ENCODE measurements at regions not wholly inside any gene's neighbourhood (a gene's known extent, or its start where the extent isn't known, plus 50 kb on each side); places are given as distances from the start of the nearest gene placed in this dataset.

GRCh38 chr5:2439608-2440007, 311.9 kb downstream of the IRX2 start:
- H3K27me3 ChIP-seq (ENCODE audit: control insufficient read depth, insufficient read depth), result no peaks in the 10 kb centered on the region
- ATAC-seq (no peak), DNase-seq (no peak)
- intact Hi-C loops (cut with DNase I), result no loop called here
- no peak overlapping the region for H3K27ac ChIP-seq (ENCODE audit: low read length)
- no peaks in the 10 kb centered on the region for H3K9me3 ChIP-seq (ENCODE audit: control insufficient read depth, low read length)
- no peak overlapping the region for H3K4me3 ChIP-seq (ENCODE audit: low read length)
- H3K4me1 ChIP-seq (ENCODE audit: control insufficient read depth, insufficient read depth, low read length), result no peaks in the 10 kb centered on the region
- WGBS, result 91% methylated on average over 3 of the region's 3 CpGs

GRCh38 chr5:2433086-2433485, 318.4 kb downstream of the IRX2 start:
- Histone ChIP-seq H3K9me3 (ENCODE audit: control insufficient read depth, low read length) (peaks cover 2% of the 10 kb centered on the region), H3K4me1 (ENCODE audit: control insufficient read depth, insufficient read depth, low read length) (no peaks in the 10 kb centered on the region), H3K27ac (ENCODE audit: low read length) (no peak overlapping the region), H3K27me3 (ENCODE audit: control insufficient read depth, insufficient read depth) (no peaks in the 10 kb centered on the region), H3K4me3 (ENCODE audit: low read length) (no peak overlapping the region)
- DNase-seq (no peak), ATAC-seq (no peak)
- WGBS, result 63% methylated on average over 6 of the region's 6 CpGs
- intact Hi-C loops (cut with DNase I), result no loop called here

GRCh38 chr5:2432076-2432920, 319.2 kb downstream of the IRX2 start:
- DNase-seq, result no peak
- ATAC-seq, result no peak
- intact Hi-C loops (cut with DNase I), result no loop called here
- H3K4me3 ChIP-seq (ENCODE audit: low read length), result no peak overlapping the region
- no peaks in the 10 kb centered on the region for H3K27me3 ChIP-seq (ENCODE audit: control insufficient read depth, insufficient read depth)
- no peak overlapping the region for H3K27ac ChIP-seq (ENCODE audit: low read length)
- H3K4me1 ChIP-seq (ENCODE audit: control insufficient read depth, insufficient read depth, low read length), result no peaks in the 10 kb centered on the region
- peaks cover 2% of the 10 kb centered on the region for H3K9me3 ChIP-seq (ENCODE audit: control insufficient read depth, low read length)
- WGBS, result 67% methylated on average over 14 of the region's 14 CpGs

GRCh38 chr5:2430606-2431005, 320.9 kb downstream of the IRX2 start:
- no peak for ATAC-seq
- 71% methylated on average over 5 of the region's 5 CpGs for WGBS
- Histone ChIP-seq H3K27me3 (ENCODE audit: control insufficient read depth, insufficient read depth) (no peaks in the 10 kb centered on the region), H3K27ac (ENCODE audit: low read length) (no peak overlapping the region), H3K4me3 (ENCODE audit: low read length) (no peak overlapping the region), H3K9me3 (ENCODE audit: control insufficient read depth, low read length) (peaks cover 5% of the 10 kb centered on the region), H3K4me1 (ENCODE audit: control insufficient read depth, insufficient read depth, low read length) (no peaks in the 10 kb centered on the region)
- DNase-seq, result no peak
- intact Hi-C loops (cut with DNase I), result no loop called here

- ATAC-seq, result no peak
- intact Hi-C loops (cut with DNase I), result no loop called here
- H3K4me1 ChIP-seq (ENCODE audit: control insufficient read depth, insufficient read depth, low read length), result no peaks in the 10 kb centered on the region
- DNase-seq, result no peak
- H3K27ac ChIP-seq (ENCODE audit: low read length), result no peak overlapping the region
- 68% methylated on average over 4 of the region's 4 CpGs for WGBS
- peaks cover 5% of the 10 kb centered on the region for H3K9me3 ChIP-seq (ENCODE audit: control insufficient read depth, low read length)
- no peaks in the 10 kb centered on the region for H3K27me3 ChIP-seq (ENCODE audit: control insufficient read depth, insufficient read depth)
- H3K4me3 ChIP-seq (ENCODE audit: low read length), result no peak overlapping the region
Measured at GRCh38 chr5:2427983-2428382, 323.5 kb downstream of the IRX2 start.

GRCh38 chr5:2423634-2424033, 327.8 kb downstream of the IRX2 start:
- H3K9me3 ChIP-seq (ENCODE audit: control insufficient read depth, low read length), result peaks cover 8% of the 10 kb centered on the region
- H3K4me1 ChIP-seq (ENCODE audit: control insufficient read depth, insufficient read depth, low read length), result no peaks in the 10 kb centered on the region
- DNase-seq (no peak), ATAC-seq (no peak)
- intact Hi-C loops (cut with DNase I), result no loop called here
- H3K27me3 ChIP-seq (ENCODE audit: control insufficient read depth, insufficient read depth), result no peaks in the 10 kb centered on the region
- 69% methylated on average over 2 of the region's 2 CpGs for WGBS
- no peak overlapping the region for H3K27ac ChIP-seq (ENCODE audit: low read length)
- no peak overlapping the region for H3K4me3 ChIP-seq (ENCODE audit: low read length)

GRCh38 chr5:2417301-2417700, 334.2 kb downstream of the IRX2 start:
- Histone ChIP-seq H3K9me3 (ENCODE audit: control insufficient read depth, low read length) (peaks cover 5% of the 10 kb centered on the region), H3K4me1 (ENCODE audit: control insufficient read depth, insufficient read depth, low read length) (no peaks in the 10 kb centered on the region), H3K27me3 (ENCODE audit: control insufficient read depth, insufficient read depth) (no peaks in the 10 kb centered on the region), H3K4me3 (ENCODE audit: low read length) (no peak overlapping the region), H3K27ac (ENCODE audit: low read length) (no peak overlapping the region)
- intact Hi-C loops (cut with DNase I), result no loop called here
- DNase-seq (no peak), ATAC-seq (no peak)
- WGBS, result 82% methylated on average over 9 of the region's 9 CpGs

GRCh38 chr5:2415678-2416077, 335.8 kb downstream of the IRX2 start:
- 46% methylated on average over 23 of the region's 23 CpGs for WGBS
- DNase-seq, result peak in 1 of 3 donors; percentile 36
- intact Hi-C loops (cut with DNase I), result no loop called here
- no peaks in the 10 kb centered on the region for H3K4me1 ChIP-seq (ENCODE audit: control insufficient read depth, insufficient read depth, low read length)
- no peaks in the 10 kb centered on the region for H3K27me3 ChIP-seq (ENCODE audit: control insufficient read depth, insufficient read depth)
- H3K27ac ChIP-seq (ENCODE audit: low read length), result no peak overlapping the region
- H3K9me3 ChIP-seq (ENCODE audit: control insufficient read depth, low read length), result no peaks in the 10 kb centered on the region
- H3K4me3 ChIP-seq (ENCODE audit: low read length), result no peak overlapping the region
- ATAC-seq, result no peak

- Histone ChIP-seq H3K27me3 (ENCODE audit: control insufficient read depth, insufficient read depth) (no peaks in the 10 kb centered on the region), H3K4me3 (ENCODE audit: low read length) (no peak overlapping the region), H3K9me3 (ENCODE audit: control insufficient read depth, low read length) (no peaks in the 10 kb centered on the region), H3K27ac (ENCODE audit: low read length) (no peak overlapping the region), H3K4me1 (ENCODE audit: control insufficient read depth, insufficient read depth, low read length) (no peaks in the 10 kb centered on the region)
- ATAC-seq, result no peak
- intact Hi-C loops (cut with DNase I), result no loop called here
- 70% methylated on average over 6 of the region's 6 CpGs for WGBS
- DNase-seq, result no peak
Measured at GRCh38 chr5:2410451-2410850, 341.0 kb downstream of the IRX2 start.

GRCh38 chr5:2403296-2403695, 348.2 kb downstream of the IRX2 start:
- no peaks in the 10 kb centered on the region for H3K27me3 ChIP-seq (ENCODE audit: control insufficient read depth, insufficient read depth)
- H3K4me3 ChIP-seq (ENCODE audit: low read length), result no peak overlapping the region
- ATAC-seq, result no peak
- no peak overlapping the region for H3K27ac ChIP-seq (ENCODE audit: low read length)
- 21% methylated on average over 1 of the region's 1 CpG for WGBS
- no peaks in the 10 kb centered on the region for H3K4me1 ChIP-seq (ENCODE audit: control insufficient read depth, insufficient read depth, low read length)
- intact Hi-C loops (cut with DNase I), result no loop called here
- DNase-seq, result no peak
- peaks cover 3% of the 10 kb centered on the region for H3K9me3 ChIP-seq (ENCODE audit: control insufficient read depth, low read length)

- WGBS, result 62% methylated on average over 7 of the region's 7 CpGs
- ATAC-seq, result no peak
Measured at GRCh38 chr5:2399804-2400203, 351.7 kb downstream of the IRX2 start.

GRCh38 chr5:2399096-2399495, 352.4 kb downstream of the IRX2 start:
- no peak overlapping the region for H3K4me3 ChIP-seq (ENCODE audit: low read length)

More at GRCh38 chr5:2399804-2400203, 351.7 kb downstream of the IRX2 start:
- Histone ChIP-seq H3K9me3 (ENCODE audit: control insufficient read depth, low read length) (peaks cover 3% of the 10 kb centered on the region), H3K27ac (ENCODE audit: low read length) (no peak overlapping the region), H3K27me3 (ENCODE audit: control insufficient read depth, insufficient read depth) (no peaks in the 10 kb centered on the region), H3K4me3 (ENCODE audit: low read length) (no peak overlapping the region), H3K4me1 (ENCODE audit: control insufficient read depth, insufficient read depth, low read length) (no peaks in the 10 kb centered on the region)
- DNase-seq, result no peak
- intact Hi-C loops (cut with DNase I), result no loop called here

More at GRCh38 chr5:2399096-2399495, 352.4 kb downstream of the IRX2 start:
- Histone ChIP-seq H3K27me3 (ENCODE audit: control insufficient read depth, insufficient read depth) (no peaks in the 10 kb centered on the region), H3K27ac (ENCODE audit: low read length) (no peak overlapping the region), H3K4me1 (ENCODE audit: control insufficient read depth, insufficient read depth, low read length) (no peaks in the 10 kb centered on the region), H3K9me3 (ENCODE audit: control insufficient read depth, low read length) (peaks cover 3% of the 10 kb centered on the region)
- DNase-seq (no peak), ATAC-seq (no peak)
- intact Hi-C loops (cut with DNase I), result no loop called here
- 58% methylated on average over 4 of the region's 4 CpGs for WGBS

Measured in right cardiac atrium (tissue), 5 donors.